HEK293 (cell line): ENCODE measurements at regions not wholly inside any gene's neighbourhood (a gene's known extent, or its start where the extent isn't known, plus 50 kb on each side); places are given as distances from the start of the nearest gene placed in this dataset.

Experiments used
- CTCF ChIA-PET: fragments of 350-600 bp; formaldehyde crosslinking; extraction: SDS; loops from one replicate; lab custom pipeline; 2021; ENCODE audit warnings: antibody characterized with exemption; lab: Yijun Ruan, JAX
- POLR2A ChIA-PET: fragments of 300-600 bp; formaldehyde crosslinking; extraction: SDS; loops from one replicate; lab custom pipeline; 2020; ENCODE audit warnings: antibody characterized with exemption, inconsistent platforms; lab: Yijun Ruan, JAX
- H3K27ac ChIP-seq: fragments of 200-500 bp; sonication (Bioruptor generic); 2 replicates; pipeline ENCODE4 v1.5.1; 2014; ENCODE audit warnings: low read depth, low read length, control low read depth, inconsistent platforms; ENCODE audit errors: extremely low read depth
- H3K36me3 ChIP-seq, 2 experiments: fragments of 200-500 bp in 1 of 2; sonication (Bioruptor generic) in 1 of 2; 1 replicate in 1 of 2; 2 replicates in 1 of 2; pipeline ENCODE4 v1.5.1; 2014 to 2017; ENCODE audit warnings: inconsistent platforms in 2 of 2, low read length in 2 of 2; ENCODE audit not compliant: control insufficient read depth in 2 of 2, insufficient read depth in 1 of 2
- H3K4me1 ChIP-seq: fragments of 200-500 bp; sonication (Bioruptor generic); 2 replicates; pipeline ENCODE4 v1.5.1; 2014; ENCODE audit warnings: mild to moderate bottlenecking, low read length, inconsistent platforms; ENCODE audit not compliant: control insufficient read depth, insufficient read depth
- H3K4me3 ChIP-seq: 2 replicates; pipeline ENCODE4 v1.5.1; 2011; ENCODE audit warnings: low read depth, mild to moderate bottlenecking, control low read depth, low read length, moderate library complexity
- H3K9me3 ChIP-seq: fragments of 200-500 bp; sonication (Bioruptor generic); 2 replicates; pipeline ENCODE4 v1.5.1; 2014; ENCODE audit warnings: low read depth, low read length, inconsistent platforms; ENCODE audit not compliant: control insufficient read depth, insufficient read depth
- CTCF ChIP-seq: fragments of 450-650 bp; formaldehyde crosslinking; IDR thresholded peaks from 2 replicates; pipeline ENCODE4 v1.5.1; 2016; ENCODE audit warnings: missing biosample characterization, missing genetic modification characterization
- ELK4 ChIP-seq: IDR thresholded peaks from 2 replicates; pipeline ENCODE4 v1.6.1; 2011; ENCODE audit warnings: mild to moderate bottlenecking, low read depth, low read length, borderline replicate concordance
- GLIS2 ChIP-seq: fragments of 450-650 bp; formaldehyde crosslinking; IDR thresholded peaks from 2 replicates; pipeline ENCODE4 v1.5.1; 2016; ENCODE audit warnings: missing biosample characterization, missing genetic modification characterization
- WT1 ChIP-seq: fragments of 450-650 bp; formaldehyde crosslinking; IDR thresholded peaks from 2 replicates; pipeline ENCODE4 v1.5.1; 2016; ENCODE audit warnings: missing biosample characterization, missing genetic modification characterization
- ZBTB48 ChIP-seq: fragments of 450-650 bp; formaldehyde crosslinking; IDR thresholded peaks from 2 replicates; pipeline ENCODE4 v1.5.1; 2016; ENCODE audit warnings: missing biosample characterization, missing genetic modification characterization
- ZBTB6 ChIP-seq: fragments of 450-650 bp; formaldehyde crosslinking; IDR thresholded peaks from 2 replicates; pipeline ENCODE4 v1.5.1; 2017; ENCODE audit warnings: missing biosample characterization, missing genetic modification characterization
- ZBTB8A ChIP-seq: fragments of 450-650 bp; formaldehyde crosslinking; IDR thresholded peaks from 2 replicates; pipeline ENCODE4 v1.5.1; 2016; ENCODE audit warnings: missing biosample characterization, missing genetic modification characterization
- ZIC2 ChIP-seq: fragments of 450-650 bp; formaldehyde crosslinking; IDR thresholded peaks from 2 replicates; pipeline ENCODE4 v1.5.1; 2016; ENCODE audit warnings: missing biosample characterization, missing genetic modification characterization
- ZNF146 ChIP-seq: fragments of 450-650 bp; formaldehyde crosslinking; IDR thresholded peaks from 2 replicates; pipeline ENCODE4 v1.5.1; 2016; ENCODE audit warnings: missing biosample characterization, missing genetic modification characterization
- ZNF184 ChIP-seq: fragments of 450-650 bp; IDR thresholded peaks from 2 replicates; pipeline ENCODE4 v1.5.1; 2018; ENCODE audit warnings: missing biosample characterization, mild to moderate bottlenecking, missing genetic modification characterization
- ZNF211 ChIP-seq: fragments of 450-650 bp; formaldehyde crosslinking; IDR thresholded peaks from 2 replicates; pipeline ENCODE4 v1.5.1; 2016; ENCODE audit warnings: low read depth, missing biosample characterization, missing genetic modification characterization
- ZNF335 ChIP-seq: fragments of 450-650 bp; formaldehyde crosslinking; conservative IDR thresholded peaks from 2 replicates; pipeline ENCODE4 v1.5.1; 2016; ENCODE audit warnings: missing biosample characterization, missing genetic modification characterization
- ZNF391 ChIP-seq: fragments of 450-650 bp; formaldehyde crosslinking; IDR thresholded peaks from 2 replicates; pipeline ENCODE4 v1.5.1; 2016; ENCODE audit warnings: low read depth, missing biosample characterization, missing genetic modification characterization, borderline replicate concordance
- ZNF398 ChIP-seq: fragments of 450-650 bp; formaldehyde crosslinking; IDR thresholded peaks from 2 replicates; pipeline ENCODE4 v1.5.1; 2017; ENCODE audit warnings: missing biosample characterization, missing genetic modification characterization
- ZNF404 ChIP-seq: fragments of 450-650 bp; formaldehyde crosslinking; IDR thresholded peaks from 2 replicates; pipeline ENCODE4 v1.5.1; 2017; ENCODE audit warnings: missing biosample characterization, missing genetic modification characterization
- ZNF510 ChIP-seq: fragments of 450-650 bp; formaldehyde crosslinking; IDR thresholded peaks from 2 replicates; pipeline ENCODE4 v1.5.1; 2018; ENCODE audit warnings: mild to moderate bottlenecking, missing genetic modification characterization, missing biosample characterization; ENCODE audit not compliant: insufficient replicate concordance
- ZNF560 ChIP-seq: fragments of 450-650 bp; formaldehyde crosslinking; IDR thresholded peaks from 2 replicates; pipeline ENCODE4 v1.5.1; 2017; ENCODE audit warnings: missing biosample characterization, missing genetic modification characterization, borderline replicate concordance
- ZNF600 ChIP-seq: fragments of 450-650 bp; formaldehyde crosslinking; IDR thresholded peaks from 2 replicates; pipeline ENCODE4 v1.5.1; 2016; ENCODE audit warnings: missing biosample characterization, missing genetic modification characterization
- ZNF654 ChIP-seq: fragments of 450-650 bp; formaldehyde crosslinking; IDR thresholded peaks from 2 replicates; pipeline ENCODE4 v1.5.1; 2016; ENCODE audit warnings: low read depth, missing biosample characterization, missing genetic modification characterization
- ZNF704 ChIP-seq: fragments of 450-650 bp; formaldehyde crosslinking; IDR thresholded peaks from 2 replicates; pipeline ENCODE4 v1.5.1; 2016; ENCODE audit warnings: missing biosample characterization, missing genetic modification characterization
- ZNF768 ChIP-seq: fragments of 450-650 bp; formaldehyde crosslinking; IDR thresholded peaks from 2 replicates; pipeline ENCODE4 v1.5.1; 2018; ENCODE audit warnings: missing biosample characterization, mild to moderate bottlenecking, missing genetic modification characterization
- ZNF777 ChIP-seq: fragments of 450-650 bp; formaldehyde crosslinking; IDR thresholded peaks from 2 replicates; pipeline ENCODE4 v1.5.1; 2017; ENCODE audit warnings: missing biosample characterization, missing genetic modification characterization, borderline replicate concordance
- ZXDB ChIP-seq: fragments of 450-650 bp; formaldehyde crosslinking; IDR thresholded peaks from 2 replicates; pipeline ENCODE4 v1.5.1; 2016; ENCODE audit warnings: missing biosample characterization, missing genetic modification characterization

GRCh38 chr6:113291751-113292445 lies 565.2 kb upstream of the MARCKS start:
- Histone ChIP-seq H3K36me3 (no peaks in the 10 kb centered on the region), H3K27ac (no peak overlapping the region), H3K9me3 (no peaks in the 10 kb centered on the region), H3K4me3 (no peak overlapping the region), H3K4me1 (no peaks in the 10 kb centered on the region)
- TF ChIP-seq ZNF391 (tag by site-specific recombination) (no peak), ZBTB6 (tag by site-specific recombination) (no peak), ZNF404 (tag by site-specific recombination) (no peak)
- CTCF ChIA-PET, result no interaction called here
- POLR2A ChIA-PET, result no interaction called here

- ChIA-PET CTCF (no interaction called here), POLR2A (no interaction called here)
- TF ChIP-seq ZNF777 (tag by site-specific recombination), result no peak
- no peak for TF ChIP-seq ZNF560 (tag by site-specific recombination)
- no peak for TF ChIP-seq ZNF211 (tag by site-specific recombination)
- no peak for TF ChIP-seq ZNF704 (tag by site-specific recombination)
- TF ChIP-seq ZNF510 (tag by site-specific recombination), result no peak
- no peak for TF ChIP-seq ZIC2
- TF ChIP-seq ZNF184 (tag by site-specific recombination), result no peak
- no peak for TF ChIP-seq ZNF398 (tag by site-specific recombination)
- no peak for TF ChIP-seq ZNF146 (tag by site-specific recombination)
- TF ChIP-seq ZBTB48 (tag by site-specific recombination), result no peak
- no peak for TF ChIP-seq ELK4
- no peak for TF ChIP-seq CTCF
- no peak for TF ChIP-seq ZNF768
- no peak for TF ChIP-seq ZXDB (tag by site-specific recombination)
- TF ChIP-seq GLIS2, result no peak
- TF ChIP-seq ZNF600 (tag by site-specific recombination), result no peak
- TF ChIP-seq ZNF654, result no peak
- TF ChIP-seq WT1, result no peak
- no peak for TF ChIP-seq ZNF335
- TF ChIP-seq ZBTB8A (tag by site-specific recombination), result no peak
- Histone ChIP-seq H3K9me3 (no peaks in the 10 kb centered on the region), H3K4me3 (no peak overlapping the region), H3K4me1 (no peaks in the 10 kb centered on the region), H3K27ac (no peak overlapping the region), H3K36me3 (no peaks in the 10 kb centered on the region)
These were observed 564.3 kb upstream of the MARCKS start for GRCh38 chr6:113292646-113293422.
